ENCODE measurements at regions not wholly inside any gene's neighbourhood (a gene's known extent, or its start where the extent isn't known, plus 50 kb on each side); places are given as distances from the start of the nearest gene placed in this dataset.

DNA sequence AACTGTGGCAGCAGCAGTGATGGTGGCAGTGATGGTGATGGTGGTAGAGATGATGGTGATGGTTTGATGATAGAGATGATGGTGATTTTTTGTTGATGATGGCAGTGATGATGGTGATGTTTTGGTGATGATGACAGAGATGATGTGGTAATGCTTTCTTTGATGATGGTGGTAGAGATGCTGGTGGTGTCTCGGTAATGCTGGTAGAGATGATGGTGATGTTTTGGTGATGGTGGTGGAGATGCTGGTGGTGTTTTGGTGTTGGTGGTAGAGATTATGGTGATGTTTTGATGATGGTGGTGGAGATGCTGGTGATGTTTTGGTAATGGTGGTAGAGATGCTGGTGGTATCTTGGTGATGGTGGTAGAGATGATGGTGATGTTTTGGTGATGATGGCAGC is 131.6 kb downstream of the NAV1 start:
- Histone ChIP-seq H3K27me3 (no peaks in the 10 kb centered on the region), H3K36me3 (no peaks in the 10 kb centered on the region), H3K4me3 (no peak overlapping the region), H3K27ac (no peak overlapping the region), H3K9me3 (ENCODE audit: low read depth) (no peaks in the 10 kb centered on the region), H3K4me1 (ENCODE audit: low read depth) (peaks cover 13% of the 10 kb centered on the region)
- DNase-seq (ENCODE audit: low read depth in 1 of 2, low spot score in 1 of 2) = no peak
- TF ChIP-seq, protein P1, sequence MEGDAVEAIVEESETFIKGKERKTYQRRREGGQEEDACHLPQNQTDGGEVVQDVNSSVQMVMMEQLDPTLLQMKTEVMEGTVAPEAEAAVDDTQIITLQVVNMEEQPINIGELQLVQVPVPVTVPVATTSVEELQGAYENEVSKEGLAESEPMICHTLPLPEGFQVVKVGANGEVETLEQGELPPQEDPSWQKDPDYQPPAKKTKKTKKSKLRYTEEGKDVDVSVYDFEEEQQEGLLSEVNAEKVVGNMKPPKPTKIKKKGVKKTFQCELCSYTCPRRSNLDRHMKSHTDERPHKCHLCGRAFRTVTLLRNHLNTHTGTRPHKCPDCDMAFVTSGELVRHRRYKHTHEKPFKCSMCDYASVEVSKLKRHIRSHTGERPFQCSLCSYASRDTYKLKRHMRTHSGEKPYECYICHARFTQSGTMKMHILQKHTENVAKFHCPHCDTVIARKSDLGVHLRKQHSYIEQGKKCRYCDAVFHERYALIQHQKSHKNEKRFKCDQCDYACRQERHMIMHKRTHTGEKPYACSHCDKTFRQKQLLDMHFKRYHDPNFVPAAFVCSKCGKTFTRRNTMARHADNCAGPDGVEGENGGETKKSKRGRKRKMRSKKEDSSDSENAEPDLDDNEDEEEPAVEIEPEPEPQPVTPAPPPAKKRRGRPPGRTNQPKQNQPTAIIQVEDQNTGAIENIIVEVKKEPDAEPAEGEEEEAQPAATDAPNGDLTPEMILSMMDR (IDR thresholded peaks at IDR 0.05; ENCODE audit: low read depth, low read length) = no peak

DNA sequence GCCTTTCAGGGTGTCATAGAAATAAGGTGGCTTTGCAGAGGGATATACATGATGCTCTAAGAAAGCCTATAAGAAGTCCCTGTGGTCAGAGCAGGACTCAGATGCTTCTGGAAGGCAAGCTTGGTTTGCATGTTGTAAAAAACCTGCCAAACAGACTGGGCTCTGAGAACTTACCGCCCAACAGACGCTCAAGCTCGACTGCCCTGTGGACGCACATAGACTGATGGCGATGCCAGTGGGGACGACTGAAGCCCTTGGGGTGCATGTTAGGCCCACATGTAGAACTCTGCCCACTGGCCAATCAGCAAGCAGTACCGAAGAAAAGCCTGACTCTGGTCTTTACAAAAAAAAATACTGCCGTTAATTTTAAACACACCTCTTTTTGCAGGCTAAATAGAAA is 133.8 kb downstream of the NAV1 start:
- Histone ChIP-seq H3K4me3 (no peak overlapping the region), H3K36me3 (no peaks in the 10 kb centered on the region), H3K9me3 (ENCODE audit: low read depth) (no peaks in the 10 kb centered on the region), H3K4me1 (ENCODE audit: low read depth) (peaks cover 25% of the 10 kb centered on the region), H3K27ac (no peak overlapping the region), H3K27me3 (no peaks in the 10 kb centered on the region)
- TF ChIP-seq, protein P1 (IDR thresholded peaks at IDR 0.05; ENCODE audit: low read depth, low read length) = no peak
- no peak for DNase-seq (ENCODE audit: low read depth in 1 of 2, low spot score in 1 of 2)

GRCh38 chr1:201673093-201673492 is 134.2 kb downstream of the NAV1 start:
- Histone ChIP-seq H3K9me3 (ENCODE audit: low read depth) (no peaks in the 10 kb centered on the region), H3K36me3 (no peaks in the 10 kb centered on the region), H3K4me3 (no peak overlapping the region), H3K4me1 (ENCODE audit: low read depth) (peaks cover 25% of the 10 kb centered on the region), H3K27me3 (no peaks in the 10 kb centered on the region), H3K27ac (no peak overlapping the region)
- DNase-seq (ENCODE audit: low read depth in 1 of 2, low spot score in 1 of 2) = no peak
- TF ChIP-seq, protein P1 (IDR thresholded peaks at IDR 0.05; ENCODE audit: low read depth, low read length) = no peak

DNA sequence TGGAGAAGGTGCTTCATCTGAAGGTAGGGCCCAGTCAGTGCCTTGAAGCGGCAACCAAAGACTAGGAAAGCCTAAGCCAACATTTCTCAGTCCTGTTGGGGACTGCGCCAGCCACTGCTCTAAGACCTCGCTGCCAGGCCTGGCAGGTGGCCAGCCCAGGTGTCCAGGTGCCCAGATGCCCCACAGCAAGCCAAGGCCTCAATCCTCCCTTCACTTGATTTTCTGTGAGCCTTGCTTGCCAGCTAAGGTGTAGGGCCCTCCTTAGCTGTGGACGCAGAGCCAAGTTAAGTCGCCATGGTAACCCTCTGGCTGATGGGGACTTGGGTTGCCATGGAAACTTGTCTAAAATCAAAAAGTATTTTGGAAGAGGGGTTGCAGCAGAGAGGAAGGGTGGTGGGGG is 135.0 kb downstream of the NAV1 start:
- Histone ChIP-seq H3K9me3 (ENCODE audit: low read depth) (no peaks in the 10 kb centered on the region), H3K4me1 (ENCODE audit: low read depth) (peaks cover 25% of the 10 kb centered on the region), H3K36me3 (no peaks in the 10 kb centered on the region), H3K4me3 (no peak overlapping the region), H3K27me3 (no peaks in the 10 kb centered on the region), H3K27ac (no peak overlapping the region)
- no peak for DNase-seq (ENCODE audit: low read depth in 1 of 2, low spot score in 1 of 2)
- TF ChIP-seq, protein P1 (IDR thresholded peaks at IDR 0.05; ENCODE audit: low read depth, low read length) = no peak

DNA sequence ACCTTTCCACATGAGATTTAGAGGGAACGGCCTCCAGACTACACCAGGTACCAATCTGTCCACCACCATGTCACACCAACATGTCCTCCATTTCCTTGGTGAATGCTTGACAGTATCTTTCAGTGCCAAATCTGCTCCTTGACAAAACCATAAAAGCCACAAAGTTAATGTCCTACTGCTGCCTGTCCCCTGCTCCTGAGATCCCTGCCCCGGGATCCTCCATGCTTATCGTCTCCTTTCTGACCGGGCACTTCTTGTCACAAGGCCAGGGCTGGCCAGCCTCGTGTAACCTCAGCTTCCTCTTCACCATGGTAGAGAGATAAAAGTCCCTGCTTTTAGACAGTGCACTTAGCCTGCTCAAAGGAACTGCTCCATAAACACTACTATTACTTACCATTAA is 136.2 kb downstream of the NAV1 start:
- no peaks in the 10 kb centered on the region for H3K36me3 ChIP-seq
- DNase-seq (ENCODE audit: low read depth in 1 of 2, low spot score in 1 of 2) = peak; percentile 38 to 52
- H3K4me1 ChIP-seq (ENCODE audit: low read depth) = peaks cover 25% of the 10 kb centered on the region
- no peaks in the 10 kb centered on the region for H3K9me3 ChIP-seq (ENCODE audit: low read depth)
- TF ChIP-seq, protein P1 (IDR thresholded peaks at IDR 0.05; ENCODE audit: low read depth, low read length) = no peak
- H3K27ac ChIP-seq = peak overlapping the region; percentile 71
- no peaks in the 10 kb centered on the region for H3K27me3 ChIP-seq
- H3K4me3 ChIP-seq = no peak overlapping the region

DNA sequence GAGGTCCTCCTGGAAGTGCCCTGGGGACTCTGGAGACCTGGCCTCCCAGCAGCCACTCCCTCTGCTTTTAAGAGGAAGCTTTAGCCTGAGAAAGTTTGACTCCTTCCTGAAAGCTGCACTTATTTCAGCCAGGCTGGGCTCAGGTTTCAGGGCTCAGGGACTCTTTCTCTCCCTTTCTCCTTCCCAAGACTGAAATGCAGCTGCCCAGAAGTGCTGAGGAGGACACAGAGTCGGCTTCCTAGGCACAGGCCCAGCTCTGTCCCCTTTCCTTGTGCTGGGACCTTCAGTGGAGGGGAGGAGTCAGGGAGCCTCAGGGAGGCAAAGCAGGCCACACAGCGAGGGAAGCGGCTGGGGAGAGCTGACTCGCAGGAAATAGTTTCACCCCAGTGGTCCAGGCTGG is 137.3 kb downstream of the NAV1 start:
- Histone ChIP-seq H3K9me3 (ENCODE audit: low read depth) (no peaks in the 10 kb centered on the region), H3K4me3 (no peak overlapping the region), H3K4me1 (ENCODE audit: low read depth) (peaks cover 25% of the 10 kb centered on the region), H3K27me3 (no peaks in the 10 kb centered on the region), H3K27ac (peak overlapping the region; percentile 71), H3K36me3 (no peaks in the 10 kb centered on the region)
- peak; percentile 37 to 49 for DNase-seq (ENCODE audit: low read depth in 1 of 2, low spot score in 1 of 2)
- TF ChIP-seq, protein P1 (IDR thresholded peaks at IDR 0.05; ENCODE audit: low read depth, low read length) = no peak

Measured in cardiac muscle cell (in vitro differentiated cells and primary cell).